ENCODE measurements at regions not wholly inside any gene's neighbourhood (a gene's known extent, or its start where the extent isn't known, plus 50 kb on each side); places are given as distances from the start of the nearest gene placed in this dataset.

DNA sequence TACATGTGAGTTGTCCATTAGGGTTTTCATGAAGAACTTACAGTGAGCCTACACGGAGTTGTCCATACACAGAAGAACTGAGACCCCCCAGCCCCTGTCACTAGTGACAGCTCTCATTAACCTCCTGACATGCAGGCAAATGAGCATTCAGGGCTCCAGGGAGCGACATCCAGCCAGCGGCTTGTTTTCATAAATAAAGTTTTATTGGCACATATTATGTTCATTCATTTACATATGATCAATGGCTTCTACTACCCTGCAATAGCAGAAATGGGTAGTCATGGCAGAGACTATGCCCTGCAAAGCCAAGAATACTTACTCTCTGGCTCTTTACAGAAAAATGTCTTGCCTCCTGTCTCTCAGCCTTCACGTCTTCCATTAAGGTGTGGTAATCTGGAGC, 553.5 kb downstream of the EDEM1 start:
- no peak for TF ChIP-seq POLR2A (IDR thresholded peaks at IDR 0.05)
- TF ChIP-seq CTCF (IDR thresholded peaks at IDR 0.05): no peak
